ENCODE measurements at regions not wholly inside any gene's neighbourhood (a gene's known extent, or its start where the extent isn't known, plus 50 kb on each side); places are given as distances from the start of the nearest gene placed in this dataset.

DNA sequence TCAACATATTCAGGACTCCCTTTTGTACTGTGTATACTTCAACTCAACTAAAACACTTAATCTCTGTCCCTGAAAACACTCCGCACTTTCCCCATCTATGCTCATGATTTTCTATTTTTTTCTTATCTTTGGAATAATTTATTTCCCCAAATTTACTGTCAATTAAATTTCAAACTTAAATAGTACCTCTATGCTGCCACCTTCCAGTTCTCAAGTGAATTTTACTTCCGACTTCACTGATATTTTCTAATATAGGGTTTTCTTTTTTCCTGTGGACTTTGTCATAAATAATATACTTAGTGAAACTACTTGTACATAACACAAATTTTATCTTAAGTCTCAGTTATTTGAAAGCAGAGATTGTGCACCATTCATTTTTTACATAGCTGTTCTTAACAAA is 1303.3 kb downstream of the OTOL1 start:
- no peak for ATAC-seq
- Histone ChIP-seq H3K36me3 (no peaks in the 10 kb centered on the region), H3K27ac (no peak overlapping the region), H3K4me3 (no peak overlapping the region), H3K4me1 (no peaks in the 10 kb centered on the region), H3K27me3 (no peaks in the 10 kb centered on the region), H3K9me3 (no peaks in the 10 kb centered on the region)
- TF ChIP-seq EP300 (IDR thresholded peaks at IDR 0.05) (no peak), POLR2A (IDR thresholded peaks at IDR 0.05) (no peak), POLR2AphosphoS5 (IDR thresholded peaks at IDR 0.05) (no peak)
- TF ChIP-seq, protein P1, sequence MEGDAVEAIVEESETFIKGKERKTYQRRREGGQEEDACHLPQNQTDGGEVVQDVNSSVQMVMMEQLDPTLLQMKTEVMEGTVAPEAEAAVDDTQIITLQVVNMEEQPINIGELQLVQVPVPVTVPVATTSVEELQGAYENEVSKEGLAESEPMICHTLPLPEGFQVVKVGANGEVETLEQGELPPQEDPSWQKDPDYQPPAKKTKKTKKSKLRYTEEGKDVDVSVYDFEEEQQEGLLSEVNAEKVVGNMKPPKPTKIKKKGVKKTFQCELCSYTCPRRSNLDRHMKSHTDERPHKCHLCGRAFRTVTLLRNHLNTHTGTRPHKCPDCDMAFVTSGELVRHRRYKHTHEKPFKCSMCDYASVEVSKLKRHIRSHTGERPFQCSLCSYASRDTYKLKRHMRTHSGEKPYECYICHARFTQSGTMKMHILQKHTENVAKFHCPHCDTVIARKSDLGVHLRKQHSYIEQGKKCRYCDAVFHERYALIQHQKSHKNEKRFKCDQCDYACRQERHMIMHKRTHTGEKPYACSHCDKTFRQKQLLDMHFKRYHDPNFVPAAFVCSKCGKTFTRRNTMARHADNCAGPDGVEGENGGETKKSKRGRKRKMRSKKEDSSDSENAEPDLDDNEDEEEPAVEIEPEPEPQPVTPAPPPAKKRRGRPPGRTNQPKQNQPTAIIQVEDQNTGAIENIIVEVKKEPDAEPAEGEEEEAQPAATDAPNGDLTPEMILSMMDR (IDR thresholded peaks at IDR 0.05): no peak
- 90% methylated on average over 2 of the region's 2 CpGs; no CpG with 5 or more reads in 1 of the 2 donors for WGBS, 2 donors (ENCODE audit: low coverage in 1 of 2)

DNA sequence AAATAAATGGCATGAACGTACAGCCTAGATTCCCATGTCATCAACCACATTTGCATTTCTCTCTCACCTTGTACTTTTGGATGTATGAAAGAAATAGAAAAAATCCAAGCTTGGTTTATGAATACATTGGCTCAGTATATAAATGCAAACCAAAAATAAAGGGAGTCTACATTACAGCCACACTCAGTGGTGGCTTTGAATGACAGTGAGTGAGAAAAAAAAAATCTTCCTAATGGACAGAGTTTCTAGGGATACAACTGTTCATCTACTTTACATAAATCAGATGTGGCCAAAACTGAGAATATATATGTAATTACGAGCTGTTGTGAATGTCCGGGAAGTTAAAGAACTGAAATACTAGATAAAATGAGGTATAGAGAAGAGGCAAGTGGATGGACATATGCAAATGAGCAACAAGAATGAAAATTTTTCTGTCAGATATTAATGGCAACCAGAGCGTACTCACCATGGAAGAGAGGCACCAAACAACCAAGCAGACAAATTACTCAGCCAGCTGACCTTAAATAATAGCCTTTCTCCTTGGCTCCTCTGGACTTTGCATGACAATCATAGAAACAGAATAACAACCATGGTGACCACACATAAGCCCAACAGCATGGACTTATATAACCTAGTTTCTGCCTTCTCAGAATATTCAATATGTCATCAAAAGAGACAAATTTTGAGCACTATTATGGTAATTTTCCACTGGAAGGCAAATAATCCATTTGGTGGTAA is 1305.8 kb downstream of the OTOL1 start:
- Histone ChIP-seq H3K4me1 (no peaks in the 10 kb centered on the region), H3K27me3 (no peaks in the 10 kb centered on the region), H3K4me3 (no peak overlapping the region), H3K36me3 (no peaks in the 10 kb centered on the region), H3K9me3 (no peaks in the 10 kb centered on the region), H3K27ac (no peak overlapping the region)
- no peak for ATAC-seq
- TF ChIP-seq, protein P1 (IDR thresholded peaks at IDR 0.05): no peak
- TF ChIP-seq EP300 (IDR thresholded peaks at IDR 0.05) (no peak), POLR2A (IDR thresholded peaks at IDR 0.05) (no peak), POLR2AphosphoS5 (IDR thresholded peaks at IDR 0.05) (no peak)
- WGBS, 2 donors (ENCODE audit: low coverage in 1 of 2): 77 to 100% methylated on average over 3 to 4 of the region's 4 CpGs

DNA sequence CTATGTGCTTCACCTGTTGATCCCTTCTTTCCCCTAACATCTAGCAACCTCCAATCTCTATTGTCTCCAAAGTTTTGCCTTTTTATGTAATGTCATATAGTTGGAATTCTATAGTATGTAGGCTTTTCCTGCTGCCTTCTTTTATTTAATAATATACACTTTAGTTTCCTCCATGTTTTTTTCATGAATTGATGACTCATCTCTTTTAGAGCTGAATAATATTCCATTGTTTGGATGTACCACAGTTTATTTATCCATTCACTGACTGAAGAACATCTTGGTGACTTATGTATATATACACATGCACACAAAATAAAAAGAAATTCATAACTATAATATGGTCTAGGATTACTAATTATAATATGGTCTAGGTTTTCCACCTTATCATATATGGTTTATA is 1314.2 kb downstream of the OTOL1 start:
- no peaks in the 10 kb centered on the region for H3K4me1 ChIP-seq
- H3K27me3 ChIP-seq: no peaks in the 10 kb centered on the region
- H3K36me3 ChIP-seq: no peaks in the 10 kb centered on the region
- TF ChIP-seq, protein P1 (IDR thresholded peaks at IDR 0.05): no peak
- no peak for TF ChIP-seq POLR2AphosphoS5 (IDR thresholded peaks at IDR 0.05)
- H3K27ac ChIP-seq: no peak overlapping the region
- H3K4me3 ChIP-seq: no peak overlapping the region
- no peaks in the 10 kb centered on the region for H3K9me3 ChIP-seq
- ATAC-seq: no peak

DNA sequence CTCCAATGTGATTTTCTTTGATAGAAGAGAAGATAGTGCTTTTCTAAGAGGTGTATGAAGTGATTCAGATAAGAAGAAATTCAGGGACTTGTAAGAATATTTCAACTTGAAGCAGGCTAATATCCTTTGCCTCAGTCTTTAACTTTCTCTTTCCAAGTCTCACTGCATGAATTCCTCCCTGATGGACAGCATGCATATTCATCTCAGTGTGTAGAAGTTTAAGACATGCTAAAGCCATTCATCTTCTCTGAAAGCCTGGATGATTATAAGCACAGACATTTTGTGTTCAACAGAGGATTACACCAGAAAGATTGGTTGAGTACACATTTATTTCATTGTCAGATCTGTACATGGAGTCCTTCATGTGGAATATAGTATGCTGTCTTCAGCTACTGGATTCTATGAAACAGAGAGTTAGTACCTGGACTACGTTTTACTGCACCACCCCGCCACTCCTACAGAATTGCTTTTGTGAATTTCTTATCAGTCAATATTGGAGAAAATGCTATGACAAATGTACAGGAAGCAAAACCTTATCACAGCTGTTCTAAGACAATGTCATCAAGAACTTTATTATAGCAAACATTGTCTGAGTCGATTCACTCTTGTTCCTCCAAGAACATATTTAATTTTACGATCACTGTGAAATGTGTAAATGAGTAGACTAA is 1346.1 kb downstream of the OTOL1 start:
- Histone ChIP-seq H3K27me3 (no peaks in the 10 kb centered on the region), H3K4me1 (no peaks in the 10 kb centered on the region), H3K36me3 (no peaks in the 10 kb centered on the region), H3K27ac (no peak overlapping the region), H3K4me3 (no peak overlapping the region), H3K9me3 (no peaks in the 10 kb centered on the region)
- no peak for ATAC-seq
- TF ChIP-seq POLR2A (IDR thresholded peaks at IDR 0.05): no peak
- TF ChIP-seq POLR2AphosphoS5 (IDR thresholded peaks at IDR 0.05): no peak
- TF ChIP-seq, protein P1 (IDR thresholded peaks at IDR 0.05): no peak
- TF ChIP-seq EP300 (IDR thresholded peaks at IDR 0.05): no peak
- 69 to 100% methylated on average over 1 to 4 of the region's 4 CpGs for WGBS, 2 donors (ENCODE audit: low coverage in 1 of 2)

DNA sequence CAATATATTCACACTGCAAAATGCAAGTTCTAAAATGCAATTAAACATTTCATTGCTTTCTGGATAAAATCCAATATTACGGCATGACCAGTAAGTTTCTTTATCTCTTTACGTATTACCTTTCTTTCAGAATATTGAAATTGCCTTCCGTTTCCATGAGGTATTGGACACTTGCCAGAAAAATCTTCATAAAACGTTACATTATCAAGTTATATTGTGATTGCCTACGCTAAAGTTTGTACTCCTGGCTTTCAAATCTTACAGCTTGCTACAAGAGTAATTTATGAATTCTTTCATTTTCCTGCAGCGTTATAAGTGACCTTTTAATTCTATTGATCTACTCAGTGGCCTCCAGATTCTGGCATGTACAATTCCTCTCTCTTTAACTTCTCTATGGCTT is 1349.3 kb downstream of the OTOL1 start:
- H3K36me3 ChIP-seq: no peaks in the 10 kb centered on the region
- no peaks in the 10 kb centered on the region for H3K4me1 ChIP-seq
- TF ChIP-seq, protein P1 (IDR thresholded peaks at IDR 0.05): no peak
- no peak for TF ChIP-seq POLR2AphosphoS5 (IDR thresholded peaks at IDR 0.05)
- TF ChIP-seq POLR2A (IDR thresholded peaks at IDR 0.05): no peak
- no peak for TF ChIP-seq EP300 (IDR thresholded peaks at IDR 0.05)
- H3K27me3 ChIP-seq: no peaks in the 10 kb centered on the region
- H3K9me3 ChIP-seq: no peaks in the 10 kb centered on the region
- H3K27ac ChIP-seq: no peak overlapping the region
- ATAC-seq: no peak
- H3K4me3 ChIP-seq: no peak overlapping the region
- 35% methylated on average over 6 of the region's 6 CpGs; no CpG with 5 or more reads in 1 of the 2 donors for whole genome bisulfite sequencing, 2 donors (ENCODE audit: low coverage in 1 of 2)

Measured in gastroesophageal sphincter (tissue), 4 donors.